GM18505 (cell line): ENCODE measurements at regions not wholly inside any gene's neighbourhood (a gene's known extent, or its start where the extent isn't known, plus 50 kb on each side); places are given as distances from the start of the nearest gene placed in this dataset.

ENCODE experiments used
- ATAC-seq: cut with Tn5 transposase; IDR thresholded peaks from one replicate; pipeline ENCODE4 v1.9.1; 2021; ENCODE audit not compliant: unreplicated experiment
- POLR2A ChIP-seq: IDR thresholded peaks from 4 replicates; pipeline ENCODE4 v1.6.1; 2011; ENCODE audit warnings: borderline replicate concordance; ENCODE audit not compliant: insufficient read depth, insufficient read length; ENCODE audit errors: extremely low read depth

DNA sequence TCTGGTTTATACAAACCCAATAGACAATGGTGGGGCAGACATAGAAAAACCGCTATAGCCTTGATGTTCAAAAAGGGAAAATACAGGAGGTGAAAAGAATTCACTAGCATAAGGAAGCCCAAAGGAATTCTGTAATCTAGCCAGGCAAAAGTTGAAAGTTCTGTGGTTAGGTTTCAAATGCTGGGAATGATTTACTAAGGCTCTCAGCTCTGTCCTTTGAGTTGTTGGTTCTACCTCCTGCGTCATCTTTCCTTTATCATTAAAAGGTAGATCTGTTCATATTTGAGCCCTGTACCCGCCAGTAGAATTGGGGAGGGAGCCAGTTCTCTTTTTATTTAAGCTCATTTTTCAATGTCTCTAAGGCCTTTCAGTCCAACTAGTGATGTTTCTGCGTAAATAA lies 866.5 kb downstream of the IGSF11 start:
- TF ChIP-seq POLR2A, result no peak

DNA sequence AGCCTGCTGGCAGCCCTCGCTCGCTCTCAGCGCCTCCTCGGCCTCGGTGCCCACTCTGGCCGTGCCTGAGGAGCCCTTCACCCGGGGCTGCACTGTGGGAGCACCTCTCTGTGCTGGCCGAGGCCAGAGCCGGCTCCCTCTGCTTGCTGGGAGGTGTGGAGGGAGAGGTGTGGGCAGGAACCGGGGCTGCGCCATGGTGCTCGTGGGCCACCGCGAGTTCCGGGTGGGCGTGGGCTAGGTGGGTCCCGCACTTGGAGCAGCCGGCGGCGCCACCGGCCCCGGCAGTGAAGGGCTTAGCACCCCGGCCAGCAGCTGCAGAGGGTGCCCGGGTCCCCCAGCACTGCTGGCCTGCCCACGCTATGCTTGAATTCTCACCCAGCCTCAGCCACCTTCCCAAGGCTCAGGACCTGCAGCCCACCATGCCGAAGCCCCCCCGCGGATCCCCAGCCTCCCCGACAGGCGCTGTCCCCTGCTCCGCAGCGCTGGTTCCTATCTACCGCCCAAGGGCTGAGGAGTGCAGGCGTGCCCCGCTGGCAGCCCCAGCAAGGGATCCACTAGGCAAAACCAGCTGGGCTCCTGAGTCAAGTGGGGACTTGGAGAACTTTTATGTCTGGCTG lies 863.3 kb downstream of the IGSF11 start:
- no peak for ATAC-seq
- TF ChIP-seq POLR2A, result no peak

More for the DNA sequence above, 866.5 kb downstream of the IGSF11 start:
- ATAC-seq, result no peak

DNA sequence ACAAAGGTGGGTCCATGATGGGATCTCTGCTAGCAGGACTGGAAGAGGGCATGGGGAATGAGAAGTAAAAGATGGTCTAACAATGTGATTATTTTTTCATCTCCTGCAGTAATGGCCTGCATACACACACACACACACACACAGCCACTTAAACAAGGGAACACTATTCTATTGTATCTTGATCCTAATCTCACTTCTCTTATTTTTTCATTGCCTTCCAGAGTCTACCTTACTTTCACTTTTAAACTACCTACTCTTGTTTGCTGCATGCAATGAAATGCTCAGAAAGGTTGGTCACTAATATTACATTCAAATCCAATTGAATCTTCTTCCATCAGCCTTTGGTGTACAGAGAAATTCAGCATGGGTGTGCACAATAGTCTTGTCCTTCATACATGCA lies 853.8 kb downstream of the IGSF11 start:
- no peak for TF ChIP-seq POLR2A
- no peak for ATAC-seq

DNA sequence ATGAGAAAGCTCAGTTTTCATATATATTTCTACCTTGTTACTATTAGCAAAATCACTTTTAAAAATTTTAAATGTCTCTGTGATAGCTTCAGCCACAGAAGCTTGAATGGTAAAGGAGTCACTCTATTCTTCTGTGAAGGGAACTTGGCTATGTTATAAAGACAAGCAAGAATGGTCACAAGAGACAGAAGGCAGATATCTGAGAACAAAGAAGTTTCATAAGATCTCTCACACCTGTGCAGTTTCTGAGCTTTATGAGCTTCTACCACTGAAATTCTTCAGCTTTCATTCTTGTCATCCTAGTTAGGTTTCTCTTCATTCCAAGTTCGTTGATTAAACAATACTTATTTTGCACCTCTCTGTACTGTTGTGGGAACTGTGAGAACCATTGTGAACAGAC lies 853.4 kb downstream of the IGSF11 start:
- no peak for TF ChIP-seq POLR2A
- no peak for ATAC-seq

DNA sequence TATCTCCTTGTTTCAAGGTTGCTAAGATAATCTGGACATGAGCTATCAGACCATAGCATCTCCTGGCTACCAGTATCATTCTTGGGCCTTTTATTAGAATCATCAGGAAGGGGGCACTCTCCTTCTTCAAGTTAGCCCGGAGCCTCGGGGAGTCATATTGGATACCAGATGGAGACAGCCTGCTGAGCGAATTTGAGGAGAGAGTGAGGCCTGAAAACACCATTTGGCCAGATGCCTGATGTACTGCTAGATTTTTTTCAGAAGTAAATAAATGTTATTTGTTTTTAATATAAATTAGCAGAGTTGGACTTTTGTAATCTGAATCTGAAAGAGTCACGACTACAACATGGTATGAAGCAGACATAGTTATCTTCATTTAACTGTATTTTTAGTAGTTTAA lies 848.6 kb downstream of the IGSF11 start:
- TF ChIP-seq POLR2A, result no peak
- no peak for ATAC-seq

DNA sequence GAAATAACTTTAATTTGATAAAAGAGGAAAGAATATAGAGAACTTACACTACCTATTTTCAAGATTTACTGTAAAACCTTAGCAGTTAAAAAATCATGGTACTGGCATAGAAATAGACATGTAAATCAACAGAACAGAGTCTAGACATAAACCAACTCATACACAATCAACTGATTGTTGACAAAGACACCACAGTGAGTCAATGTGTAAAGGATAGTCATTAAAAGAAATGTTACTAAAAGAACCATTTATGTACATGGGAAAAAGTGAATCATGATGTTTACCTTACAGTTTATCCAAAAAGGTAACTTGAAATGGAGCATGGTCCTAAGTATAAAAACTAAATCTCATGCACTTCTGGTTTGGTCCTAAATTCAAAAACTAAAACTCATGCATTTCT lies 847.4 kb downstream of the IGSF11 start:
- no peak for TF ChIP-seq POLR2A
- no peak for ATAC-seq

DNA sequence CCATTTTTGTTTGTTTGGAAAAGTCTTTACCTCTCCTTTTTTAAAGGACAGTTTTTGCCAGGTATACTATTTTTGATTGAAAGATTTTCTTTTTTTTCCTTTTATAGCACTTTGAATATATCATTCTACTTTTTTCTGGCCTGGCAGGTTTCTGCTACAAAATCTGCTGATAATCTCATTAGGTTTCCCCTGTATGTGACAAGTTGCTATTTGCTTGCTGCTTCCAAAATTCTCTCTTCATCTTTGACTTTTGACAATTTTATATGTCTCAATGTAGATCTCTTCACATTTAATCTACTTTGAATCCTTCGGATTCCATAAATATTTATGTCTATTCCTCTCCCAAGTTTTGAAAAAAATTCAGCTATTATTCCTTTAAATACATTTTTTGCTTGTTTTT lies 838.5 kb downstream of the IGSF11 start:
- no peak for ATAC-seq
- no peak for TF ChIP-seq POLR2A

DNA sequence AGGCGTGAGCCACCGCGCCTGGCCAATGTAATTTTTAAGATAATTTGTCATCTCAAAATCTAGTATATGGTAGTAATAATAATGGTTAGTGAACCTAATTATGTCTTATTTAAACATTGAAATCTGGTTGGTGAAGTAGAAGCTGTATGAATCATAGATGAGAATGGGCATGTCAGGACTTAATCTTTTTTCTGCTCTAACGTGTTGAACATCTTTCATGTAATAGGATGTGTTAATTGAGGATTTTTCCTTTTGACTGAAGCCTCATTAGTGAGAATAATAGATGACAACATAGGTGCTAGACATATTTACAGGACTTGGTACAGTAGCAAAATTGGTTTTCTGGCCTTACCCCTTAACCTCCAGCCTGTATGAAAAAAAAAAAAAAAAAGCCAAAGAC lies 835.6 kb downstream of the IGSF11 start:
- no peak for ATAC-seq
- TF ChIP-seq POLR2A, result no peak

DNA sequence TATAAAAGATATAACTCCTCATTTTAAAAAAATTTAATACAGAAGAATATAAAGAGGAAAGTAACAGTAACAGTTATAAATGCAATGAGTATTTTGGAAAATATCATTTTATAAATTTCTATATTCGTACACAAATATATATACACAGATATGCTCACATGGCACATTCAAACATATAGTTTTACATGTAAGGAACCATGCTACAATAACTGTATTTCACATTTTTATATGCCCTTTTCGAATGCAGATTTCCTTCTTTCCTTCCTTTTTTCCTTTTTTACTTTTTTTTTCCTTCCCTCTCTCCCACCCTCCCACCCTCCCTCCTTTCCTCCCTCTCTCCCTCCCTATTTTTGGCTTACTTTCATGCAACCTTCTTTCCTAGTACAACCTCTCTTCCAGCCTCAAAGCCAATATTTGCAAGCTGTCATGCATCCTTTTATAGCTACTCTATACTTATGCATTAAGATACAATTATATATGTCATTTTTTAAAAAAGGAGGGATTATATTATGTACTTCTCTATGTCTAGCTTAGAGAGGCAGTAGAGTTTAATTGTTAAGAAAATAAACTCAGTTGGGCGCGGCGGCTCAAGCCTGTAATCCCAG lies 830.5 kb downstream of the IGSF11 start:
- ATAC-seq, result no peak
- no peak for TF ChIP-seq POLR2A

DNA sequence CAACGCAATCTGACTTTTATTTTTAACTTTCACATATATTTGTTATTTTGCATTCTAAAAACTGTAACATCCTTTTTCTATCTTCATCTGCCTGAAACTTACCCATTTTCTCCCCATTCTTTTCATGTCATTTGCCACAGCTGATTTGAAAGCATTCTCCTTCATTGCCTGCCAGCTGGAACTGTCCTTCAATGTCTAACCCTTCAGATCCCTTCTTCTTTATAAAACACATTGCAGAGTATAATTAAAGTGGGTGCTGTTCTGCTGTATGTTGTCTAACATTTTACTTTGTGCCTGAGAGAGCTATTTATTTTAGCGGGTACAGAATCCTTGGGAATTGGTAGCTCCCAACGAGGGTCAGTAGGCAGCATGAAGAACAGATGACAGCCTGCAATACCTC lies 827.4 kb downstream of the IGSF11 start:
- no peak for ATAC-seq
- TF ChIP-seq POLR2A, result no peak

DNA sequence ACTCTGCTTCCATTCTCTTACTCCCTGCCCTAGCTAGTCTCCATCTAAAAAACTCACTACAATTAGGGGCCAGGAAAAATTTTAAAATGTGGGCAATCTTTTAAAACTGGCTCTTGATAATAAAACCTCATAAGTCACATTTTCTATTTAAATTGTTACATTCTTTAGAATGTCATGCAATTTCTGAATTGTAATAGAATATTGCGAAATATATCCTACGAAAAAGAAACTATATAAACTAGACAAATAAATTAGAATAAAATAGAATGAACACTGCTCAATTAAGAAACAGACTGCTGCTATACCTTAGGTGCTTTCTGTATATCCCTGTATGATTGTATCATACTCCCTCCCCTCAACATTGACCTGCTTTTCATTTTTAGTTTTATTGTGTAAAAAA lies 826.0 kb downstream of the IGSF11 start:
- no peak for ATAC-seq

DNA sequence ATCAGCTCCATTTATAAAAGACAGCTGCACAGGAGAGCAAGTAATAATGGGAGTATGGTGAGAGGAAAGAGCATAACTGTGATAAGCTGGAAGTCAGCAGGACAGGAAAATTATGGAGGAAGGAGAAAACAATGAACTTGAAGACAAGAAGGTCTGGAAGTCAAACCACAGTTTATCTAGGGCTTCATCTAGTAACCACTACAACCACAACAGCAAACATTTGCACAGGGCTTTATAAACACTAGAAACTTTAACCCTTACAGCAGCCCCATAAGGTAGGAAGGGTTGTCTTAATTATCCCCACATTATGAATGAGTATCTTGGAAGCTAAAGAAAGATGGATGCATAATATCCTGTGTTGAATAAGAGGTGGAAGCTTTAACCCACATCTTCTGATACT lies 820.8 kb downstream of the IGSF11 start:
- ATAC-seq, result no peak
- no peak for TF ChIP-seq POLR2A

More for the DNA sequence above, 826.0 kb downstream of the IGSF11 start:
- no peak for TF ChIP-seq POLR2A

DNA sequence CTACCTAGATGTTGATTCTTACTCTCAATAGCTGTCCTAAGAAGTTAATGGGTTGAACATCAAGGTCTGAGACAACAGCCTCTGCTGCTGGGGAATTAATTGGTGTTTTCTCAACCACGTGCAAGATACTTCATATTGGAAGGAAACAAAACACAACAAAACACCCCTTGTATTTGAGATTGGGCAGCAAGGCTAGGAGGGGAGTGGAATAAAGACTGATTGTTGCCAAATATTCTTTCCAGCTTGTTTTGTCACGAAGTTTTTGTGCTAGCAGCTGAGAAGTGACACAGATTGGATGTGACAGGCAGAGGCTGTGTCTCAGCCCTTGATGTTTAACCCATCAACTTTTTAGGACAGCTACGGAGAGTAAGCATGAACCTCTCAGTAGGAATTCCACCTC lies 808.4 kb downstream of the IGSF11 start:
- no peak for TF ChIP-seq POLR2A
- ATAC-seq, result no peak

DNA sequence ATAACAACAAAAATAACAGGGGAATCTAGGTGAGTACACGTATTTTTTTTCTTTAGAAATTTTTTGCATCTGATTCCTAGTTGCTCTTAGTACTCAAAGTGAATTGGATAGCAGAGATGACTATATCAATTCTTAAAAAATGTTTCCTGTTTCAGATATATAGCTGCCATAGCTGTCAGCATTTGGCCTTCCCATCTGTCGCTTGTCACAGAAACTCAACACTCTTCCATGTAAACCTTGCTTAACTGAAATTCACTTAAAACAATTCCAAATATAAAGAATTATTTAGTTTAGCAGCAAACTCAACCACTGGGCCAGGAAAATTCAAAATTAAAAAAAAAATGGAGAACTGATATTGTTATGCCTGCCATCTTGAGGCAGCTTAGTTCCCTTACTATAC lies 807.5 kb downstream of the IGSF11 start:
- no peak for TF ChIP-seq POLR2A

DNA sequence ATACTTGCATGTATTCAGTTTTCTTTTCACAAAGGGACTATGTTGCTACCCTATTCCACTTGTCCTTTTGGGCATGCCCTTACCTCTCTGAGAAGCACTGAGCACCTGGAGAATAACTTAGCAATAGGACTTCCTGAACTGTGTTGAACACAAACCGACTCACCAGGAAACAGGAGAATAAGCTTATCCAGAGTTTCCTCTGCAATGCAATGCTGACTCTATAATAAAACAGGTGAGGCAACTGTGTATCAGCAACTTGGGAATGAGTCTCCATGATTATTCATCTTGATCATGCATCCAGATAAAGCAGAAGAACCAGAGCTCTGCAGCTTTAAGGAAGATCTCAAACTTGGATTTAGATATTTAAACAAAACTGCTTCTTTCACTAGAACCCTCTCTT lies 806.5 kb downstream of the IGSF11 start:
- ATAC-seq, result no peak
- TF ChIP-seq POLR2A, result no peak

More for the DNA sequence above, 807.5 kb downstream of the IGSF11 start:
- ATAC-seq, result no peak
